HL-60 (cell line): ENCODE measurements at regions not wholly inside any gene's neighbourhood (a gene's known extent, or its start where the extent isn't known, plus 50 kb on each side); places are given as distances from the start of the nearest gene placed in this dataset.
"Not testable (repeated sequence)": the region's sequence is repeated elsewhere in the genome, so short reads cannot be mapped to it uniquely, and the experiment has no call there.

ENCODE experiments used
- DNase-seq, 2 experiments: peaks; one replicate each; pipeline ENCODE4 v3.0.0-alpha.2; 2010 to 2020; ENCODE audit warnings: low read depth in 1 of 2, low spot score in 1 of 2
- H3K27ac ChIP-seq: fragments of 250-450 bp; sonication (Bioruptor Pico); replicated peaks from 2 replicates; pipeline ENCODE4 v1.5.1; 2020; ENCODE audit warnings: mild to moderate bottlenecking, moderate library complexity
- H3K27me3 ChIP-seq: fragments of 250-450 bp; sonication (Bioruptor Pico); 2 replicates; pipeline ENCODE4 v1.5.1; 2021; ENCODE audit warnings: mild to moderate bottlenecking, moderate library complexity; ENCODE audit not compliant: insufficient read depth, poor library complexity, severe bottlenecking
- H3K4me3 ChIP-seq: replicated peaks from 2 replicates; pipeline ENCODE4 v1.5.1; 2011; ENCODE audit warnings: mild to moderate bottlenecking, control low read depth, low read length; ENCODE audit not compliant: insufficient read depth
- CTCF ChIP-seq: IDR thresholded peaks from one replicate; pipeline ENCODE4 v1.5.1; 2011; ENCODE audit warnings: low read length, control low read depth, inconsistent platforms; ENCODE audit not compliant: insufficient read depth
- GABPA ChIP-seq: IDR thresholded peaks from 2 replicates; pipeline ENCODE4 v1.6.1; 2012; ENCODE audit warnings: low read depth
- POLR2AphosphoS5 ChIP-seq: IDR thresholded peaks from 2 replicates; pipeline ENCODE4 v1.6.1; 2012; ENCODE audit warnings: low read depth
- SPI1 ChIP-seq: IDR thresholded peaks from 2 replicates; pipeline ENCODE4 v1.6.1; 2012; ENCODE audit warnings: low read depth, mild to moderate bottlenecking, borderline replicate concordance
- TF ChIP-seq, protein P1 (sequence below): IDR thresholded peaks from 2 replicates; pipeline ENCODE4 v1.6.1; 2012; ENCODE audit warnings: low read depth; ENCODE audit not compliant: insufficient replicate concordance

- H3K27ac ChIP-seq = no peak overlapping the region
- DNase-seq = no peak
- no peak overlapping the region for H3K4me3 ChIP-seq
- TF ChIP-seq CTCF = no peak
- no peak for TF ChIP-seq SPI1
- TF ChIP-seq POLR2AphosphoS5 = no peak
- TF ChIP-seq, protein P1, sequence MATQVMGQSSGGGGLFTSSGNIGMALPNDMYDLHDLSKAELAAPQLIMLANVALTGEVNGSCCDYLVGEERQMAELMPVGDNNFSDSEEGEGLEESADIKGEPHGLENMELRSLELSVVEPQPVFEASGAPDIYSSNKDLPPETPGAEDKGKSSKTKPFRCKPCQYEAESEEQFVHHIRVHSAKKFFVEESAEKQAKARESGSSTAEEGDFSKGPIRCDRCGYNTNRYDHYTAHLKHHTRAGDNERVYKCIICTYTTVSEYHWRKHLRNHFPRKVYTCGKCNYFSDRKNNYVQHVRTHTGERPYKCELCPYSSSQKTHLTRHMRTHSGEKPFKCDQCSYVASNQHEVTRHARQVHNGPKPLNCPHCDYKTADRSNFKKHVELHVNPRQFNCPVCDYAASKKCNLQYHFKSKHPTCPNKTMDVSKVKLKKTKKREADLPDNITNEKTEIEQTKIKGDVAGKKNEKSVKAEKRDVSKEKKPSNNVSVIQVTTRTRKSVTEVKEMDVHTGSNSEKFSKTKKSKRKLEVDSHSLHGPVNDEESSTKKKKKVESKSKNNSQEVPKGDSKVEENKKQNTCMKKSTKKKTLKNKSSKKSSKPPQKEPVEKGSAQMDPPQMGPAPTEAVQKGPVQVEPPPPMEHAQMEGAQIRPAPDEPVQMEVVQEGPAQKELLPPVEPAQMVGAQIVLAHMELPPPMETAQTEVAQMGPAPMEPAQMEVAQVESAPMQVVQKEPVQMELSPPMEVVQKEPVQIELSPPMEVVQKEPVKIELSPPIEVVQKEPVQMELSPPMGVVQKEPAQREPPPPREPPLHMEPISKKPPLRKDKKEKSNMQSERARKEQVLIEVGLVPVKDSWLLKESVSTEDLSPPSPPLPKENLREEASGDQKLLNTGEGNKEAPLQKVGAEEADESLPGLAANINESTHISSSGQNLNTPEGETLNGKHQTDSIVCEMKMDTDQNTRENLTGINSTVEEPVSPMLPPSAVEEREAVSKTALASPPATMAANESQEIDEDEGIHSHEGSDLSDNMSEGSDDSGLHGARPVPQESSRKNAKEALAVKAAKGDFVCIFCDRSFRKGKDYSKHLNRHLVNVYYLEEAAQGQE = no peak
- TF ChIP-seq GABPA = no peak
- H3K27me3 ChIP-seq = peaks cover 6% of the 10 kb centered on the region
Measured at GRCh38 chr13:112220296-112220875, 153.4 kb downstream of the SOX1 start.

GRCh38 chr13:112220925-112221324, 154.0 kb downstream of the SOX1 start:
- no peak overlapping the region for H3K27ac ChIP-seq
- peaks cover 6% of the 10 kb centered on the region for H3K27me3 ChIP-seq
- H3K4me3 ChIP-seq = no peak overlapping the region
- DNase-seq = no peak
- TF ChIP-seq SPI1 = no peak
- TF ChIP-seq, protein P1 = no peak
- TF ChIP-seq GABPA = no peak
- TF ChIP-seq CTCF = no peak
- TF ChIP-seq POLR2AphosphoS5 = no peak

GRCh38 chr13:112222971-112223370, 153.2 kb upstream of the SPACA7 start:
- Histone ChIP-seq H3K4me3 (no peak overlapping the region), H3K27ac (no peak overlapping the region), H3K27me3 (peaks cover 6% of the 10 kb centered on the region)
- TF ChIP-seq POLR2AphosphoS5 (no peak), CTCF (no peak), SPI1 (no peak)
- DNase-seq = no peak

DNA sequence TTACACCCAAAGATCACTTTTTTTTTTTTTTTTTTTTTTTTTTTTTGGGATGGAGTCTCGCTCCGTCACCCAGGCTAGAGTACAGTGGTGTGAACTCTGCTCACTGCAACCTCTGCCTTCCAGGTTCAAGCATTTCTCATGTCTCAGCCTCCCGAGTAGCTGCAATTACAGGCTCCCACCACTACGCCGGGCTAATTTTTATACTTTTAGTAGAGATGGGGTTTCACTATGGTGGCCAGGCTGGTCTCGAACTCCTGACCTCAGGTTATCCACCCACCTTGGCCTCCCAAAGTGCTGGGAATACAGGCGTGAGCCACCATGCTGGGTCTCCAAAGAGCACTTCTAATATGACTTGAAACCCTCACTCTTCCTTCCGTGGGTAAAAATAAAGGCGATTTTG, 152.2 kb upstream of the SPACA7 start:
- H3K4me3 ChIP-seq, DNase-seq, H3K27ac ChIP-seq, H3K27me3 ChIP-seq: not testable (repeated sequence)
